ENCODE measurements at regions not wholly inside any gene's neighbourhood (a gene's known extent, or its start where the extent isn't known, plus 50 kb on each side); places are given as distances from the start of the nearest gene placed in this dataset.

DNA sequence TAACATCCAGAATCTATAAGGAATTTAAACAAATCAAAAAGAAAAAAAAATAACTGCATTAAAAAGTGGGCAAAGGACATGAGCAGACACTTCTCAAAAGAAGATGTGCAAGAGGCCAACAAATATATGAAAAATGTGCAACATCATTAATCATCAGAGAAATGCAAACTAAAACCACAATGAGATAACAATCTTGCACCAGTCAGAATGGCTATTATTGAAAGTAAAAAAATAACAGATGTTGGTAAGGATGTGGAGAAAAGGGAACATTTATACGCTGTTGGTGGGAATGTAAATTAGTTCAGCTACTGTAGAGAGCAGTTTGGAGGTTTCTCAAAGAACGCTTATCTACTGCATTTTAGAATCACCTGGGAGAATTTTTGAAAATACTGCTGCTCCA is 186.1 kb downstream of the OTOL1 start:
- no peaks in the 10 kb centered on the region for H3K9me3 ChIP-seq

DNA sequence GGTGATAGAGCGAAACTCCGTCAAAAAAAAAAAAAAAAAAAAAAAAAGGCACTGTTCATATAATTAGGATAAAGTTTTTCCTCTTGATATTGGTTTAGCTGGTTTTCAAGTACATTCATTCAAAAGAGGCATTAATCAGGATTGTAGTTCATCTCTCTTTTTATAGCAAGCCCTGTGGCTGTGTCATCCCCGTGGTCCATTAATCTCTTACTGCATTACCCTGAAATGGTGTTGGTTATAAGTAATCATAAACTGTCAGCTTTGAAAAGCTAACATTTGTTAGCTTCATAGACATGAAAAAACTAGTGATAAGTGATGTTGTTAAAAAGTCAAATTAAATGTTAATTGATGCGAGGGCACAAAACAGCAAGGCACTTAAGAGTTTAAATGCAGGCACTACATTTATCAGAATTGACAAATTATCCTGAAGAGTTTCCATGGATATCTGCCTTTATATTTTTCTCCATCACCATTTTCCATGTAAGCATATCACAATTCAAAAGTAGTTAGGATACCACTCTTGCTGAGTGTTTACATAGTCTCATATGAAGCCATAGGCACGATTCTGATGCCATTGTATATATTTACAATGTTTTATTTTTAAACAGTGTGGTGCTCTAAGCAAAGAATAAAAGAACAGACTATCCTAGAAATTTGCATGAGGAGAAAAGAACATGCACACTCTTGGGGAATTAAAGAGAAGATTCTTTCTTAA is 193.1 kb downstream of the OTOL1 start:
- Histone ChIP-seq H3K36me3 (no peaks in the 10 kb centered on the region), H3K27me3 (no peaks in the 10 kb centered on the region), H3K27ac (no peak overlapping the region), H3K4me3 (no peak overlapping the region), H3K4me1 (no peaks in the 10 kb centered on the region), H3K9me3 (no peaks in the 10 kb centered on the region)
- WGBS (ENCODE audit: insufficient coverage, low coverage, low lambda C conversion rate, missing lambda C conversion rate) = 54% methylated on average over 5 of the region's 5 CpGs
- ATAC-seq (no peak), DNase-seq (no peak)
- intact Hi-C loops (cut with DNase I) = no loop called here
- TF ChIP-seq POLR2A (IDR thresholded peaks at IDR 0.05) = no peak
- TF ChIP-seq, protein P1, sequence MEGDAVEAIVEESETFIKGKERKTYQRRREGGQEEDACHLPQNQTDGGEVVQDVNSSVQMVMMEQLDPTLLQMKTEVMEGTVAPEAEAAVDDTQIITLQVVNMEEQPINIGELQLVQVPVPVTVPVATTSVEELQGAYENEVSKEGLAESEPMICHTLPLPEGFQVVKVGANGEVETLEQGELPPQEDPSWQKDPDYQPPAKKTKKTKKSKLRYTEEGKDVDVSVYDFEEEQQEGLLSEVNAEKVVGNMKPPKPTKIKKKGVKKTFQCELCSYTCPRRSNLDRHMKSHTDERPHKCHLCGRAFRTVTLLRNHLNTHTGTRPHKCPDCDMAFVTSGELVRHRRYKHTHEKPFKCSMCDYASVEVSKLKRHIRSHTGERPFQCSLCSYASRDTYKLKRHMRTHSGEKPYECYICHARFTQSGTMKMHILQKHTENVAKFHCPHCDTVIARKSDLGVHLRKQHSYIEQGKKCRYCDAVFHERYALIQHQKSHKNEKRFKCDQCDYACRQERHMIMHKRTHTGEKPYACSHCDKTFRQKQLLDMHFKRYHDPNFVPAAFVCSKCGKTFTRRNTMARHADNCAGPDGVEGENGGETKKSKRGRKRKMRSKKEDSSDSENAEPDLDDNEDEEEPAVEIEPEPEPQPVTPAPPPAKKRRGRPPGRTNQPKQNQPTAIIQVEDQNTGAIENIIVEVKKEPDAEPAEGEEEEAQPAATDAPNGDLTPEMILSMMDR (IDR thresholded peaks at IDR 0.05) = no peak

More for the DNA sequence above, 186.1 kb downstream of the OTOL1 start:
- H3K4me1 ChIP-seq = no peaks in the 10 kb centered on the region
- 55% methylated on average over 2 of the region's 2 CpGs for WGBS (ENCODE audit: insufficient coverage, low coverage, low lambda C conversion rate, missing lambda C conversion rate)
- H3K4me3 ChIP-seq = no peak overlapping the region
- intact Hi-C loops (cut with DNase I) = no loop called here
- no peak for TF ChIP-seq POLR2A (IDR thresholded peaks at IDR 0.05)
- TF ChIP-seq, protein P1 (IDR thresholded peaks at IDR 0.05) = no peak
- DNase-seq (no peak), ATAC-seq (no peak)
- no peaks in the 10 kb centered on the region for H3K36me3 ChIP-seq
- no peaks in the 10 kb centered on the region for H3K27me3 ChIP-seq
- no peak overlapping the region for H3K27ac ChIP-seq

DNA sequence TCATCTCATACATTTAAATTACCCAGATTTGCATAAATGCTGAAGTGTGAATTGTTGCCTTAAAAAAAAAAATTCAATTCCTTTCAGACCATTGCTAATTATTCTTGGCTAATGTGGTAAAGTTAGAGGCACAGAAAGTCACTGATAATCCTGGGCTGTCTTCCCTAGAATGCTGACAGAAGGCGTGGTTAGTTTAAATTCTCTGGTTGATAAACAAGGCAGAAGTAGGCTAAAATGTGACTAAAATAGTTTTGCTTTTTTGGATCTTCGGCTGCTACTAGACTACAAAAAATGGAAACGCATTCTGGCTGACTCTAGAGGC is 193.7 kb downstream of the OTOL1 start:
- Histone ChIP-seq H3K9me3 (no peaks in the 10 kb centered on the region), H3K4me1 (no peaks in the 10 kb centered on the region), H3K27ac (no peak overlapping the region), H3K4me3 (no peak overlapping the region), H3K27me3 (no peaks in the 10 kb centered on the region), H3K36me3 (no peaks in the 10 kb centered on the region)
- intact Hi-C loops (cut with DNase I) = no loop called here
- no peak for TF ChIP-seq POLR2A (IDR thresholded peaks at IDR 0.05)
- TF ChIP-seq, protein P1 (IDR thresholded peaks at IDR 0.05) = no peak
- DNase-seq = no peak
- no peak for ATAC-seq
- WGBS (ENCODE audit: insufficient coverage, low coverage, low lambda C conversion rate, missing lambda C conversion rate) = 56% methylated on average over 3 of the region's 3 CpGs

DNA sequence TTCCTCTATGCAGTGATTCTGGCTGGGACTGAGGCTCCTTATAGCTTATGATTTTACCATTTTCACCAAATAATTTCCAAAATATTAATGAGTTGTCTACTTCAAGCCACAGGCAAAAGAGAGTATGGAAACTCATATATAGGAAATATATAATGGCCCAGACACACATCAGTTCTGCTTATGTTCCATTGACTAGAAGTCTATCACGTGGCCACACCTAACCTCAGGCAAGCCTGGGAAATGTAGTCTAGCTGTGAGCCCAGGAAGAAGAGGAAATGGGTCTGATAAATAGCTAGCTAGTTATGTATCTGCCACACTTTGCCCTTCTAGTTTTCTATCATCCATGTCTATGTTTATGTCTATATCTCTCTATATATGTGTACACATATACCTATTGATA is 195.1 kb downstream of the OTOL1 start:
- TF ChIP-seq, protein P1 (IDR thresholded peaks at IDR 0.05) = no peak
- no peak for TF ChIP-seq POLR2A (IDR thresholded peaks at IDR 0.05)
- no peak overlapping the region for H3K4me3 ChIP-seq
- H3K9me3 ChIP-seq = no peaks in the 10 kb centered on the region
- H3K27ac ChIP-seq = no peak overlapping the region
- H3K36me3 ChIP-seq = no peaks in the 10 kb centered on the region
- ATAC-seq (no peak), DNase-seq (no peak)
- H3K27me3 ChIP-seq = no peaks in the 10 kb centered on the region
- WGBS (ENCODE audit: insufficient coverage, low coverage, low lambda C conversion rate, missing lambda C conversion rate) = 75% methylated on average over 1 of the region's 1 CpG
- intact Hi-C loops (cut with DNase I) = no loop called here
- H3K4me1 ChIP-seq = no peaks in the 10 kb centered on the region
